Caki2 (cell line): ENCODE measurements at regions not wholly inside any gene's neighbourhood (a gene's known extent, or its start where the extent isn't known, plus 50 kb on each side); places are given as distances from the start of the nearest gene placed in this dataset.

ENCODE experiments used
- DNase-seq: peaks from one replicate; pipeline ENCODE4 v3.0.0-alpha.2; 2015; ENCODE audit warnings: low read depth
- in situ Hi-C: cut with HindIII; loops from 2 replicates; pipeline ENCODE4 v1.10.0; 2016; ENCODE audit warnings: low sequenced_read_pairs, low pct_unique_long_range_greater_than_20kb, mixed read lengths

- in situ Hi-C loops: no loop called here
- DNase-seq: no peak
Measured at GRCh38 chr3:6522191-6522590, 338.7 kb upstream of the GRM7 start.

- DNase-seq: no peak
- in situ Hi-C loops: no loop called here
Measured at GRCh38 chr3:6523043-6523442, 337.9 kb upstream of the GRM7 start.

- in situ Hi-C loops: no loop called here
- no peak for DNase-seq
Measured at GRCh38 chr3:6524479-6524878, 336.4 kb upstream of the GRM7 start.

GRCh38 chr3:6526321-6526720 is 334.6 kb upstream of the GRM7 start:
- in situ Hi-C loops: no loop called here
- no peak for DNase-seq

GRCh38 chr3:6526861-6527260 is 334.1 kb upstream of the GRM7 start:
- in situ Hi-C loops: no loop called here
- DNase-seq: no peak

GRCh38 chr3:6528951-6529350 is 332.0 kb upstream of the GRM7 start:
- DNase-seq: no peak
- in situ Hi-C loops: no loop called here

- no peak for DNase-seq
- in situ Hi-C loops: no loop called here
Measured at GRCh38 chr3:6531153-6531552, 329.8 kb upstream of the GRM7 start.

GRCh38 chr3:6532101-6532500 is 328.8 kb upstream of the GRM7 start:
- no peak for DNase-seq
- in situ Hi-C loops: no loop called here

- in situ Hi-C loops: no loop called here
- no peak for DNase-seq
Measured at GRCh38 chr3:6540981-6541380, 319.9 kb upstream of the GRM7 start.

GRCh38 chr3:6542795-6543194 is 318.1 kb upstream of the GRM7 start:
- DNase-seq: no peak
- in situ Hi-C loops: no loop called here

GRCh38 chr3:6549296-6549695 is 311.6 kb upstream of the GRM7 start:
- in situ Hi-C loops: no loop called here
- DNase-seq: no peak

- in situ Hi-C loops: no loop called here
- DNase-seq: no peak
Measured at GRCh38 chr3:6551165-6551564, 309.8 kb upstream of the GRM7 start.

GRCh38 chr3:6560259-6560658 is 300.7 kb upstream of the GRM7 start:
- in situ Hi-C loops: no loop called here

GRCh38 chr3:6567241-6567640 is 293.7 kb upstream of the GRM7 start:
- in situ Hi-C loops: no loop called here
- DNase-seq: no peak

More at GRCh38 chr3:6560259-6560658, 300.7 kb upstream of the GRM7 start:
- no peak for DNase-seq

GRCh38 chr3:6568999-6569493 is 291.9 kb upstream of the GRM7 start:
- DNase-seq: no peak
- in situ Hi-C loops: no loop called here

- no peak for DNase-seq
- in situ Hi-C loops: no loop called here
Measured at GRCh38 chr3:6571448-6571847, 289.5 kb upstream of the GRM7 start.

GRCh38 chr3:6577584-6577983 is 283.3 kb upstream of the GRM7 start:
- no peak for DNase-seq
- in situ Hi-C loops: no loop called here

- in situ Hi-C loops: no loop called here
- DNase-seq: no peak
Measured at GRCh38 chr3:6578526-6578925, 282.4 kb upstream of the GRM7 start.

GRCh38 chr3:6580808-6581207 is 280.1 kb upstream of the GRM7 start:
- in situ Hi-C loops: no loop called here
- DNase-seq: no peak

GRCh38 chr3:6585360-6585759 is 275.6 kb upstream of the GRM7 start:
- no peak for DNase-seq
- in situ Hi-C loops: no loop called here

GRCh38 chr3:6600237-6600636 is 260.7 kb upstream of the GRM7 start:
- in situ Hi-C loops: no loop called here
- DNase-seq: no peak
